Transverse colon (tissue), 4 donors: ENCODE measurements at regions not wholly inside any gene's neighbourhood (a gene's known extent, or its start where the extent isn't known, plus 50 kb on each side); places are given as distances from the start of the nearest gene placed in this dataset.

Source experiments
- DNase-seq: peaks from one replicate; pipeline ENCODE4 v3.0.0-alpha.2; 2019
- H3K27ac ChIP-seq, 4 donors: fragments of 200-600 bp; sonication (generic); 2 replicates each; pipeline ENCODE4 v1.5.1; 2016 to 2018; ENCODE audit warnings: inconsistent platforms in 4 of 4
- H3K27me3 ChIP-seq: fragments of 200-600 bp; sonication (generic); 2 replicates; pipeline ENCODE4 v1.5.1; 2017; ENCODE audit warnings: inconsistent platforms
- H3K36me3 ChIP-seq, 4 donors: fragments of 200-600 bp; sonication (generic); 2 replicates each; pipeline ENCODE4 v1.5.1; 2017 to 2019; ENCODE audit warnings: inconsistent platforms in 4 of 4
- H3K4me1 ChIP-seq, 4 donors: fragments of 200-600 bp; sonication (generic); 2 replicates each; pipeline ENCODE4 v1.5.1; 2017 to 2020; ENCODE audit warnings: inconsistent platforms in 4 of 4
- H3K4me3 ChIP-seq, 4 donors: fragments of 200-600 bp; sonication (generic); 1 replicate in 1 of 4; 2 replicates in 3 of 4; pipeline versions ENCODE4 v1.5.1 to v1.6.1; 2017 to 2019; ENCODE audit warnings: inconsistent platforms in 4 of 4
- H3K9me3 ChIP-seq, 2 donors: fragments of 200-600 bp; sonication (generic); 2 replicates each; pipeline ENCODE4 v1.5.1; 2017 to 2019; ENCODE audit warnings: inconsistent platforms in 2 of 2
- EP300 ChIP-seq: sonication (generic); formaldehyde crosslinking; IDR thresholded peaks from one replicate; pipeline ENCODE4 v1.6.1; 2017; ENCODE audit warnings: antibody characterized with exemption, low read depth
- POLR2A ChIP-seq: fragments of 450-650 bp; IDR thresholded peaks from one replicate; pipeline ENCODE4 v1.6.1; 2016; ENCODE audit warnings: antibody characterized with exemption, mild to moderate bottlenecking, moderate library complexity
- POLR2AphosphoS5 ChIP-seq, 3 donors: sonication (generic); formaldehyde crosslinking; IDR thresholded peaks; one replicate each; pipeline ENCODE4 v1.6.1; 2016; ENCODE audit warnings: antibody characterized with exemption in 3 of 3
- WGBS, 2 donors: methylation state at CpG; one replicate each; pipeline ENCODE4 v1.1.5; 2018; ENCODE audit warnings: low coverage in 1 of 2; 5-methylcytosine and 5-hydroxymethylcytosine counted together
- in situ Hi-C, 4 donors: fragments of 200-750 bp; cut with MboI; loops; one replicate each; pipeline versions ENCODE4 v1.15.0 to v1.15.1; 2017; ENCODE audit warnings: low sequenced_read_pairs in 3 of 4, low pct_ligation_motif_present in 1 of 4, low pct_unique_long_range_greater_than_20kb in 1 of 4
- intact Hi-C: fragments of 100-400 bp; cut with DNase I; formaldehyde crosslinking; loops from one replicate; pipeline ENCODE4 v1.15.1; 2023; ENCODE audit warnings: low total_unique reads
- TF ChIP-seq, protein P1 (sequence below), 5 experiments: fragments of 200-600 bp in 3 of 5; fragments of 450-650 bp in 2 of 5; sonication (generic) in 3 of 5; IDR thresholded peaks; 1 replicate in 2 of 5; 2 replicates in 3 of 5; pipeline ENCODE4 v1.5.1; 2016 to 2017; ENCODE audit warnings: antibody characterized with exemption in 5 of 5, inconsistent platforms in 3 of 5, mild to moderate bottlenecking in 2 of 5, moderate library complexity in 1 of 5

DNA sequence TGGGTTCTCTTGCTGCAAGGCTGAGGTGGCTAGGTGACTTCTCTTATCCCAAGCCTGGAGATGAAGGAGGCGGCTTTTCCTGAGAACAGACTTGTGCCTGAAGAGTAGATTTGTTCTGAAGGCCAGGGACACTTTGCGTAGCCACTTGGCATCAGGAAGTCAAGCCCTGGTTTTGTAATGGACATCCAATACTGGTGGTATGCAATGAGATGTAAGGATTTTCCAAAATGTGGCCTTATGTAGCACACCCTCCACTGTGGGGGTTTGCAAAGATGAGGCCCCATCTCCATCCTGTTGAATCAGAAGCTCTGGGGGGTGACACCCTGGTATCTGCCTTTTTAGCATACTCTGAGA lies 124.5 kb upstream of the IPO9 start:
- WGBS, 2 donors = 56% methylated on average over 2 of the region's 2 CpGs; no CpG with 5 or more reads in 1 of the 2 donors
- no peaks in the 10 kb centered on the region for H3K27me3 ChIP-seq
- DNase-seq = no peak
- no peaks in the 10 kb centered on the region for H3K36me3 ChIP-seq
- peaks cover 14 to 22% (median 18%) of the 10 kb centered on the region in 4 donors for H3K4me1 ChIP-seq
- TF ChIP-seq, protein P1, sequence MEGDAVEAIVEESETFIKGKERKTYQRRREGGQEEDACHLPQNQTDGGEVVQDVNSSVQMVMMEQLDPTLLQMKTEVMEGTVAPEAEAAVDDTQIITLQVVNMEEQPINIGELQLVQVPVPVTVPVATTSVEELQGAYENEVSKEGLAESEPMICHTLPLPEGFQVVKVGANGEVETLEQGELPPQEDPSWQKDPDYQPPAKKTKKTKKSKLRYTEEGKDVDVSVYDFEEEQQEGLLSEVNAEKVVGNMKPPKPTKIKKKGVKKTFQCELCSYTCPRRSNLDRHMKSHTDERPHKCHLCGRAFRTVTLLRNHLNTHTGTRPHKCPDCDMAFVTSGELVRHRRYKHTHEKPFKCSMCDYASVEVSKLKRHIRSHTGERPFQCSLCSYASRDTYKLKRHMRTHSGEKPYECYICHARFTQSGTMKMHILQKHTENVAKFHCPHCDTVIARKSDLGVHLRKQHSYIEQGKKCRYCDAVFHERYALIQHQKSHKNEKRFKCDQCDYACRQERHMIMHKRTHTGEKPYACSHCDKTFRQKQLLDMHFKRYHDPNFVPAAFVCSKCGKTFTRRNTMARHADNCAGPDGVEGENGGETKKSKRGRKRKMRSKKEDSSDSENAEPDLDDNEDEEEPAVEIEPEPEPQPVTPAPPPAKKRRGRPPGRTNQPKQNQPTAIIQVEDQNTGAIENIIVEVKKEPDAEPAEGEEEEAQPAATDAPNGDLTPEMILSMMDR (IDR thresholded peaks at IDR 0.05) = peak in 2 of 5 experiments; percentile 29 to 35
- TF ChIP-seq POLR2AphosphoS5 (IDR thresholded peaks at IDR 0.05) = no peak
- H3K4me3 ChIP-seq = no peak overlapping the region
- in situ Hi-C loops (no loop called here), intact Hi-C loops (loop anchor here (5.0 kb wide), 1 partner anchor 52 kb away; no protein-coding TSS in a partner anchor)
- no peaks in the 10 kb centered on the region for H3K9me3 ChIP-seq
- H3K27ac ChIP-seq = peak overlapping the region in 3 of 4 donors; percentile 63 to 78 (median 74)

DNA sequence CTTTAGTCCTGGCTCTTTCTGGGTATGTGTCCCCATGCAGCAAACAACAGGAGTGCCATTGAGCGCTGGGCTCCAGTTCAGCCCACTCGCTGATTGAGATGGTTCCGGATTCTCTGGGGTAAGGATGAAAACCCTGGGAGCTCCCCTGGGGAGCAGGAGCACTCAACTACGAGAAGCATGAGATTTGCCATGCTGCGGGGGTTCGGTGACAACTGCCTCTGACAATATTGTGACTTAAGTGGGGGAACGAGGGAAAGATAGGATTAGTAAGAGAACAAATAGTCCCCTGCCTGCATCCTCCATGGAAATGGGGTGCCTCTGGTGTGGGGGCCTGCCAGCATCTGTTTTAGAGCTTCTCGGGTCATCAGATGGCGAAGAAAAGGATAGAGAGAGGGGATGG lies 123.6 kb upstream of the IPO9 start:
- no peak for TF ChIP-seq EP300
- TF ChIP-seq POLR2AphosphoS5 (IDR thresholded peaks at IDR 0.05) = no peak
- TF ChIP-seq, protein P1 (IDR thresholded peaks at IDR 0.05) = no peak
- TF ChIP-seq POLR2A = no peak
- peaks cover 14 to 27% (median 19%) of the 10 kb centered on the region in 4 donors for H3K4me1 ChIP-seq
- no peak for DNase-seq
- no peak overlapping the region for H3K4me3 ChIP-seq
- no peak overlapping the region for H3K27ac ChIP-seq
- H3K9me3 ChIP-seq = no peaks in the 10 kb centered on the region
- 93% methylated on average over 9 of the region's 9 CpGs; no CpG with 5 or more reads in 1 of the 2 donors for WGBS, 2 donors
- intact Hi-C loops (no loop called here), in situ Hi-C loops (loop anchor here in 3 of 4 donors (5.0 kb wide), 5 partner anchors 82 to 148 kb away; no protein-coding TSS in a partner anchor)
- no peaks in the 10 kb centered on the region for H3K36me3 ChIP-seq
- no peaks in the 10 kb centered on the region for H3K27me3 ChIP-seq

DNA sequence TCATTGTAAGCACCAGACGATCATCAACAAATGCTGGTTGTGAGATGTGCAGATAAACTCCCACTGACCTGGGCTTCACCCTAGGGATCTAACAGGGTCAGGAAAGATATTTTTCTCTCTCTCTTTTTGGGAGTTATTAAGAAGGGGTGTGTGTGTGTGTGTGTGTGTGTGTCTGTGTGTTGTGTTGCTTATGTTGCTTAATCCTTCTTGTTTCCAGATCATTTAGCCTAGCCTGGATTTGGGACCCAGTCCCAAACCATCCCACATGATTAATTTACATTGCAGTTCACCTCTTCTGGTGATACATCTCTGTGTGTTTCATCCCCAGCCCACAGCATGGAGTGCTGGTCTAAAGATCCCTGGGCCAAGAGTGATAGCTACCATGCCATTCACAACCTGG lies 122.8 kb upstream of the IPO9 start:
- Histone ChIP-seq H3K27me3 (no peaks in the 10 kb centered on the region), H3K27ac (no peak overlapping the region), H3K9me3 (no peaks in the 10 kb centered on the region), H3K4me1 (peaks cover 16 to 30% (median 24%) of the 10 kb centered on the region in 4 donors), H3K36me3 (no peaks in the 10 kb centered on the region), H3K4me3 (no peak overlapping the region)
- no peak for DNase-seq
- no peak for TF ChIP-seq EP300
- 79 to 86% methylated on average over 1 of the region's 1 CpG for WGBS, 2 donors
- intact Hi-C loops = no loop called here
- in situ Hi-C loops = loop anchor here in 3 of 4 donors (5.0 kb wide), 5 partner anchors 81 to 149 kb away; no protein-coding TSS in a partner anchor

DNA sequence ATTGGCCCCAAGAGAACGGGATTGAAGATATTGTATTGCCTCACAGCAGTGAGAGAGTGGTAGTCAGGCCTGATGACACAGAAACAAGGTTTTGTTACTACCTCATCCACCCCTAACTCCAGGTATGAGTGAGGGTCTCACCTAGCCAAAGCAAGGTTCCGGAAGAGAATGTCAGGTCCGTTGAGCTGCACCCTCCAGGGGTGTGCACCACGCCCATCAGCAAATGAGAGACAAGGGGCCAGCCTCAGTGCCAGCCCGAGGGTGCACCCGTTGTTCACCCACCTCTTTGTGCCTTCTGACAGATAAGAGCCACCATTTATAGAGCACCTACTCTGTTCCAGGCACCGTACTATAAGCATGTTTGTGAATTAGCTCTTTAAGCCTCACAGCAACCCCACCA lies 121.9 kb upstream of the IPO9 start:
- 68 to 80% methylated on average over 1 to 7 of the region's 7 CpGs for WGBS, 2 donors
- no peaks in the 10 kb centered on the region for H3K36me3 ChIP-seq
- peaks cover 22 to 39% (median 29%) of the 10 kb centered on the region in 4 donors for H3K4me1 ChIP-seq
- intact Hi-C loops (no loop called here), in situ Hi-C loops (loop anchor here in 3 of 4 donors (5.0 kb wide), 5 partner anchors 80 to 150 kb away; no protein-coding TSS in a partner anchor)
- H3K27ac ChIP-seq = no peak overlapping the region
- no peaks in the 10 kb centered on the region for H3K27me3 ChIP-seq
- no peak for DNase-seq
- no peaks in the 10 kb centered on the region for H3K9me3 ChIP-seq
- no peak for TF ChIP-seq POLR2AphosphoS5 (IDR thresholded peaks at IDR 0.05)
- TF ChIP-seq POLR2A = no peak
- TF ChIP-seq, protein P1 (IDR thresholded peaks at IDR 0.05) = no peak
- no peak for TF ChIP-seq EP300
- H3K4me3 ChIP-seq = no peak overlapping the region

DNA sequence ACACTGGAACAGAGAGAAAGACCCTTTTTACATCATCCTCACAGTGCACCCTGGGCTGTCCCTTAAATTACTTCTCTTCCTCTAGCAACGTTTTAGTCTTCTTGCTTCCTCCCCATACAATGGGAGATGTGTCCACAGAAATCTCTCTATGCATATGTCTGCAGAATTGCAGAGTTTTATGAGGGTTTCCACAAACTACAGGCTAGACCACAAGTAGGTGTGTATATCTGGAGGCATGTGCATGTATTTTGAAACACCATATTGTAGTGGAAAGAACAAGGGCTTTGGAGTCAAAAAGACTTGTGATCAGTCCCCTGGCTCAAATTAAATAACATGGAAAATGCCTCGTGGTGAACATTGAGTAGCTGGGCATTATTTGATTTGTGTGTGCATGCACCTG lies 121.3 kb upstream of the IPO9 start:
- in situ Hi-C loops = loop anchor here in 3 of 4 donors (5.0 kb wide), 5 partner anchors 80 to 150 kb away; no protein-coding TSS in a partner anchor
- no peak overlapping the region for H3K27ac ChIP-seq
- H3K4me3 ChIP-seq = no peak overlapping the region
- no peak for DNase-seq
- H3K27me3 ChIP-seq = no peaks in the 10 kb centered on the region
- H3K36me3 ChIP-seq = no peaks in the 10 kb centered on the region
- no peaks in the 10 kb centered on the region for H3K9me3 ChIP-seq
- TF ChIP-seq POLR2AphosphoS5 (IDR thresholded peaks at IDR 0.05) = no peak
- TF ChIP-seq POLR2A = no peak
- no peak for TF ChIP-seq EP300
- TF ChIP-seq, protein P1 (IDR thresholded peaks at IDR 0.05) = no peak
- WGBS, 2 donors = 30 to 33% methylated on average over 1 to 2 of the region's 2 CpGs
- H3K4me1 ChIP-seq = peaks cover 28 to 45% (median 34%) of the 10 kb centered on the region in 4 donors
- intact Hi-C loops = no loop called here
